NCI-H524 treated with DMSO at 0.1 percent for 48 hours (cell line): ENCODE measurements at regions not wholly inside any gene's neighbourhood (a gene's known extent, or its start where the extent isn't known, plus 50 kb on each side); places are given as distances from the start of the nearest gene placed in this dataset.
"Not testable (repeated sequence)": the region's sequence is repeated elsewhere in the genome, so short reads cannot be mapped to it uniquely, and the experiment has no call there.

Experiments used
- DNase-seq: peaks from one replicate; lab custom pipeline; 2025; lab: John Stamatoyannopoulos, UW

DNA sequence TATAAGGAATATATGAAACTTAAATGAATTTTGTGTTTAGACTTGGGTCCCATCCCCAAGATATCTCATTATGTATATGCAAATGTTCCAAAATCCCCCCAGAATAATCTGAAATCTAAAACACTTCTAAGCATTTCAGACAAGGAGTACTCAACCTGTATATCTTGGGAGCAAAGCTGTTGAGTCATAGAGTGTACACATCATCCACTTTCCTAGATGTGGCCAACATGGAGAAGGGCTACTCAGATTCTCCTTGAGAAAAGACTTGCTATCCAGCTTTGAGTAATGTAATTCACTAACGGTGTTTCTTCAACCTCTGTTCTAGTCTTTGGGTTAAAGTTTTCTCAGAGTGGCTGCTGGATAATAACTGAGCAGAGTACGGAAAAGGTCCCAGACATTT is 215.5 kb upstream of the POU1F1 start:
- no peak for DNase-seq

DNA sequence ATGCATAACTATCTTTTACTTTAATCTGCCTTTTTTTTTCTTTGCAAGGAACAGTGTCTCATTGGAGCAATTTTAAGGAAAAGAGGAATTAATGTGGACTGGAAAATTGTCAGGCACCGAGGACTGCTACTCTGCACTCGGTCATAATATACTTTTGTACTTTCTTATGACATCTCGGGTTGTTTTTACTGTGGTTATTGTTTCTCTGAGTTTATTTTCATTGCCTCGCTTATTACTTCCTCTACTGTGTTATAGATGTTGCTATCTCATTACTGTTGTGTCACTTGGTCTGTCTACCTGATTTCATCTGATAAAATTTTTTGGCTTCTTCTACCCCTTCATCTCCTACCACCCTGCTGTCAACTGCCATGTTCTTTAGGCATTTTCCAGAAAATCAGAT is 213.5 kb upstream of the POU1F1 start:
- DNase-seq, result no peak

DNA sequence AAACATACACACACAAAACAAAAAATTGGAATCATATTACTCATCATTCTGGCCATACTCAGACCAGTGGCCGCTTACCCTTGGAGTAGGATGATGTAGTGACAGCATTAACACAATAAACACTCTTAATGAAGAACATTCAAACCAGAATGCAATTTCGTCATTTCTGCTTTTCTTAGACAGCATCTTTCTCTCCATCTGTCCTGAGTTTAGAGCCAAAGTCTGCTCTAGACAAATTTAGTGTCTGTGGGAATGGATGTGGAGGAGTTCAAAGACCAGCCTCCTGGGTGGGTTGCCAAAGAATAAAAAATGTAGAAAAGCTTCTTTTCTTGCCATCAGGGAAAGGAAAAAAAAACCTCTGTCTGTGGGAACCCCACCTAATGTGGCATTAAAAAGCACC is 212.4 kb upstream of the POU1F1 start:
- no peak for DNase-seq

DNA sequence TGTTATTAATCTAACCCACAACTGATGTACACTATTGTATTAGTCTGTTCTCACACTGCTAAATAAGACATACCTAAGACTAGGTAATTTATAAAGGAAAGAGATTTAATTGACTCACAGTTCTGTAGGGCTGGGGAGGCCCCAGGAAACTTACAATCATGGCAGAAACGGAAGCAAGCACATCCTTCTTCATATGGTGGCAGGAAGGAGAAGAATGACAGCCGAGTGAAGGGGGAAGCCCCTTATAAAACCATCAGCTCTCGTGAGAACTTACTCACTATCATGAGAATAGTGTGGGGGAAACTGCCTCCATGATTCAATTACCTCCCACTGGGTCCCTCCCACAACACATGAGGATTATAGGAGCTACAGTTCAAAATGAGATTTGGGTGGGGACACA is 210.3 kb upstream of the POU1F1 start:
- DNase-seq, result not testable (repeated sequence)

DNA sequence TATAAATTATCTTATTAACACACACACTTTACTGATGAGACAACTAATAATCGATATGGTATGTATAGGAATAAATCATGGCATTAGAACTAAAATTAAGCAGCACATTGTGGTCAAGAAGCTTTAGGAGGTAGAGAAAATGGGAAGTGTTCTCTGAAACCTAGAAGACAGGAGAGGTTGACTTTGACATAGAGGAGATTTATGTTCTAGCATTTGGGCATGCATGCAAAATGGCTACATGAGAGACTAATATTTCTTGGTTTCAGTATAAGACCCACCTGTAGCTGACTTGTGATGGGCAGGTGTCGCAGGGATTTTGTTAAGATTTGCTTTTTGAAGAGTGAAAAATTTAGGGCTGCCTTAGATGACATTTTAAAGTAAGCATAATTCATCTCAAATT is 209.7 kb upstream of the POU1F1 start:
- DNase-seq, result no peak

DNA sequence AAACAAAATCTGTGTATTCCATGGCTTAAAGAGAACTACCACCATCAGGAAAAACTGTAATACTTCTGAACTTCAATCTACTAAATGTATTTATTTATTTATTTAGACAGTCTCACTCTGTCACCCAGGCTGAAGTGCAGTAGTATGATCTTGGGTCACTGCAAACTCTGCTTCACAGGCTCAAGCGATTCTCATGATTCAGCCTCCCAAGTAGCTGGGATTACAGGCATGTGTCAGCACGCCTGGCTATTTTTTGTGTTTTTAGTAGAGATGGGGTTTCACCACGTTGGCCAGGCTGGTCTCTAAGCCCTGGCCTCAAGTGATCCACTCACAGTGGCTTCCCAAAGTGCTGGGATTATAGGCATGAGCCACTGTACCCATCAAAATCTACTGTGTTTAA is 202.3 kb upstream of the POU1F1 start:
- DNase-seq, result no peak

DNA sequence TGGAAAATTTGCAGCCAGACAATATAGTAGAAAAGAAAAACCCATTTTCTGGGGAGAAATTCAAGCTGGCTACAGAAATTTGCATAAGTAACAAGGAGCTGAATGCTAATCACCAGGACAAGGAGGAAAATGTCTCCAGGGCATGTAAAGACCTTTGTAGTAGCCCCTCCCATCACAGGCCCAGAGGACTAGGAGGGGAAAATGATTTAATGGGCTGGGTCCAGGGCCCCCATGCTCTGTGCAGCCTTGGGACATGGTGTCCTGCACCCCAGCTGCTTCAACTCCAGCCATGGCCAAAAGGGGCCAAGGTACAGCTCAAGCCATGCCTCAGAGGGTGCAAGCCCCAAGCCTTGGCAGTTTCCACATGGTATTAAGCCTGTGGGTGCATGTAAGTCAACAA is 197.6 kb upstream of the POU1F1 start:
- no peak for DNase-seq

DNA sequence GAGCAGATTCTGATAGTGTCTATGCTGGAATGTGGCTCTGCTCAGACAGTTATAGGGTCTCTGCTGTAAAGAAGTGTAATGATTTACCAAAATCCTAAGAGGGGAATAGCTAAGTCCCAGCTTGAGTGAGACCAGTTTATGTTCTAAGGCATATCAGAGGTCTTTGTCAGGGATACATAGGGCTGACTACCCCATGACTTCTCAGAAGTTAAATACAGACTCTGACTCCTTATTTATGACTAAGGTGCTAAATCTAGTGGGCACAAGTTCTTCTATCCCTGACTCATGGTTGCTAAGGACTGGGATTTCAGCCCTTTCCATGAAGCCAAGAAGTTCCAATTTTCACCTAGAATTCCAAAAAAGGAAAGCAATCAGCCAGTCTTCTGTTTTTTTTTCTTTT is 192.6 kb upstream of the POU1F1 start:
- DNase-seq, result no peak

DNA sequence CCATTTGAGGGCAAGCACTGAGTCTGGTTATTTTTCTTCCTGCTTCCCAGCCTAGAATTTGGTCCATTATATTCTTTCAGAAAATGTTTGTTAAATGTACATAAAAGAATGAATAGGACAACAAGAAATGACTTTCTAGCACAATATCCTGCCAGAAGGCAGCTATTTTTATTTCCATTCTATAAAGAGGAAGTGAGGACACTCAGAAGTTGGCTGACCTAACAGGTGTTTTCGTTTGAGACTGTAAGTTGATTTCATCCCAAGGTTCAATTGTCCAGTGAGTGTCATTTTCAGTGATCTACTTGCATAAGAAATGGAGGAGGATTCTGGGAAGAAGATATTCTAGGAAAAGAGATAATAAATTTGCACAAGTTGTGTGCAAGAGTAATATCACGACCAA is 191.9 kb upstream of the POU1F1 start:
- DNase-seq, result no peak

DNA sequence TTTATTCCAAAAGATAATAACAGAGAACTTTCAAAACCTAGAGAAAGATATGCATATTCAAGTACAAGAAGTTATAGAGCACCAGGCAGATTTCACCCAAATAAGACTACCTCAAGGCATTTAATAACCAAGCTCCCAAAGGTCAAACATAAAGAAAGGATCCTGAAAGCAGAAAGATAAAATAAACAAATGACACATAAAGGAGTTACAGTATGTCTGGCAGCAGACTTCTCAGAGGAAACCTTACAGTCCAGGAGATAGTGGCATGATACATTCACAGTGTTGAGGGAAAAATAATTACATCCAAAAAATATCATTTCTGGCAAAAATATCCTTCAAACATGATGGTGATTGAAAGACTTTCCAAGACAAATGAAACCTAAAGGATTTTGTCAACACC is 185.8 kb upstream of the POU1F1 start:
- no peak for DNase-seq

DNA sequence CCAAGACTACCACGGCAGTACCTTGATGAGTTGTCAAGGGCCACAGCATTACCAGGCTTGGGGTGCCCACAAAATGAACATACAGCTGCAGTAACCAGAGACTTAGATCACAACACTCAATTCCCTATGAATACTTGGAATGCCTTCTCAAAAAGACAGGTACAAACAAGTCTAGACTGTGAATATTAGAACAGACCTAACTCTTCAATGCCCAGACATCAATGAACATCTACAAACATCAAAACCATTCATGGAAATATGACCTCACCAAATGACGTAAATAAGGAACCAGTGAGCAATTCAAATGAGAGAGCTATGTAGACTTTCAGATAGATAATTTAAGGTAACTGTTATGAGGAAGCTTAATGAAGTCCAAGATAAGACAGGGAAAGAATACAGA is 185.1 kb upstream of the POU1F1 start:
- no peak for DNase-seq

DNA sequence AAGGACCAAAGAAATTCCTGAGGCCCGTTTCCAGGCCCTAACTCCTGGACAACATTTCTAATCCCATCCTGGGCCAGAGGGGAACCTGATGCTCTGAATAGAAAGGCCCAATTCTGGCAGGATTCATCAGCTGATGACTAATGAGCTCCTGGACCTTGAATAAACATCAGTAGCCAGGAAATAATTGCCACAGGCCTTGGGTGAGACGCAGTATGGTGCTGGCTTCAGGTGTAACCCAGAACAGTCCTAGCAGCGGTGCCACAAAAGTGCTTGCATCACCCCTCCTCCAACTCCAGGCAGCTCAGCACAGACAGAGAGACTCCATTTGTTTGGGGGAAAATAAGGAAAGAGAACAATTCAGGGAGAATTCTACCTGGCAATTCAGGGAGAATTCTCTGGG is 184.7 kb upstream of the POU1F1 start:
- DNase-seq, result no peak

DNA sequence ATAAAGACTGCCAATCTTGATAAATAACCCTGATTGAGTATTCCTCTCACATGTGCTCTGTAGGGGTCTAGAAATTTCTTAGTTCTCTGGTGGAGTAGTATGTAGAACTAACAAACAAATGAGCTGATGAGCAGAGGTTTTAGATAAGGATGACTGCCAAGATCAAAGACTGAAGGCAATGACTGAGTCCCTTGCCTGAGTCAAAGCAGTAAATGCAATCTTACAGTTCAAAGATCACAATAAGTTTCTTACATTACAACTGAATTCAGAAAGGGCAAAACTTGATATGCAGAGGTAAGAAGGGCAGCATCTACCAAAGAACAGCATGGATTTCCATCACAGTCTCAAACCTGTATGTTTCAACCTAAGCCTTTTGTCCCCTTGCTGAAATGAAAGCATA is 172.2 kb upstream of the POU1F1 start:
- no peak for DNase-seq

DNA sequence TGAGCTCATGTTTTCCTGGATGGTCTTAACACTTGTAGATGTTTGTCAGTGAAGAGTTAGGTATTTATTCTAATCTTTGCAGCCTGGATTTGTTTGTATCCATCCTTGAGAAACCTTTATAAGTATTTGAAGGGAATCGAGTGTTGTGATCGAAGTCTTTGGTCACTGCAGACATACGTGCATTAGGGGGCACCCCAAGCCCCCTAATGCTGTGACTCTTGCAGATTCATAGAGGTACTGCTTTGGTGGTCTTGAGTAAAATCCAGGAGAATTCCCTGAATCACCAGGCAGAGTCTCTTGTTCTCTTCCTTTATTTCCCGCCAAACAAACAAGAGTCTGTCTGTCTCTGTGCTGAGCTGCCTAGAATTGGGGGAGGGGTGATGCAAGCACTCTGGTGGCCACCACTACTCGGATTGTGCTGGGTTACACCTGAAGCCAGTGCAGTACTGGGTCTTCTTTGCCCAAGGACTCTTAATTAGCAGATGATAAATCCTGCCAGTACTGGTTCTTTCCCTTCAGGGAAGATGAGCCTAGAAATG is 170.5 kb upstream of the POU1F1 start:
- no peak for DNase-seq

DNA sequence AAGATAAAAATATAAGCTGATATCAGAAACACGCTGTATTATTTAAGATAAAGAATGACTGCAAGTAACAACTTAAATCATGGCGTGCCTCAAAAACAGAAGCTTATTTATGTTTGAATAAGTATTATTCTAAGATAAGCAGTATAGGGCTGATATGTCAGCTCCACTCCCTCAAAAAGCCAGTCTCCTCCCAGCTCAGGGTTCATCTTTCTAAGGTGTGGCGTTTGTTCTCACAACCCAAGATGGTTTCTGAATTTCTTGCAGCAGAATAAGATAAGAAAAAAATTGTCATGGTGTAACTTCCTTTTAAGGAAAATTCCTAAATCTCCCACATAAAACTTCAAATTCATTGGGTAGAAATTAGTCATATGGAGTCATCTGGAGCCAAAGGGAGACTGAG is 166.1 kb upstream of the POU1F1 start:
- no peak for DNase-seq

DNA sequence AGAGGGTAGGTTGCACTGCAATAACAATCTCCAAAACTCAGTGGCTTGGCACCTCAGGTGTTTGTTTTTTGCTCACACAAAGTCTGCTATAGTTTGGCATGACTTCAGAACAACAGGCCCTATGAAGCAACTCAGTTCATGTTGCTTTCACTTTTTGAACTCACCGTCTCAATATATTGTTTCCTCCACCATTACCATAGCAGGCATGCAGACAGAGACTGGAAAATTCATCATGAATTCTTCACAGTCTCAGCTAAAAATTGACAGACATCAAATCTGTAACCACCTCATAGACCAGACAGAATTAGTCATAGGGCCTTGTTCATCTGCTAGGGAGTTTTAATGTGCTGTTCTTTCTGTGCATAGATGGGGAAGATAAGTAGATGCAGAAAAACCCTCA is 161.4 kb upstream of the POU1F1 start:
- DNase-seq, result no peak

DNA sequence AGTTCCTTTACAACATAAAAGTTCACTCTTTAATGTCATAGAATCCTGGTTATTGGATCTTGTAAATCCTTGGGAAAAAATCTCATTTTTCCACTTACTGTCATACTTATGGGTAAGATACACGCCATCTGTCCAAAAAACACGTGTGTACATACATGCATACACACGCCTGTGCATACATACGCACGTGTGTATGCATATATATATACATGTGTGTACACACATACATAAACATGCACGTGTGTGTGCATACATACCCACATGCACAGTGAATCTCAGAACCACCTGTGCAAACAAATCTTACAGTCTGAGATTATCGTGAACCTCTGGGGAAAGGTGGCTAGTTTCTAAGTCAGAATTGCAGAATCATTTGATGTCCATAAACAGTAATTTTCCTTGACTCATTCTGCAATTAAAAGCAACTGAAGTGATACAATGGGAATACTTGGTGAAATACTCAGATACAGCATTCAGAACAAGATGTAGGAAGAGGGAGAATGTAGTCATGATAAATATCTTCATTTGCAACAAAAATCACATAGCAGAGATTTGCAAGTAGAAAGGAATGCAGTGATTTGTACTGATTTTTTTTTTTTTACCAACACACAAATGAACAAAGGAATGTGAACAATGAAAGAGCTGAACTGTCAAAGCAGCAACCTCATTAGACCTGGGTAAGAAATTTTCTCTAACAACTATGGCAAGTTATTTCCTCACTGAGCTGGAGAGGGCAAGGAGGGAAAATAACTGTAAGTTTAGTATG is 160.6 kb upstream of the POU1F1 start:
- DNase-seq, result no peak

DNA sequence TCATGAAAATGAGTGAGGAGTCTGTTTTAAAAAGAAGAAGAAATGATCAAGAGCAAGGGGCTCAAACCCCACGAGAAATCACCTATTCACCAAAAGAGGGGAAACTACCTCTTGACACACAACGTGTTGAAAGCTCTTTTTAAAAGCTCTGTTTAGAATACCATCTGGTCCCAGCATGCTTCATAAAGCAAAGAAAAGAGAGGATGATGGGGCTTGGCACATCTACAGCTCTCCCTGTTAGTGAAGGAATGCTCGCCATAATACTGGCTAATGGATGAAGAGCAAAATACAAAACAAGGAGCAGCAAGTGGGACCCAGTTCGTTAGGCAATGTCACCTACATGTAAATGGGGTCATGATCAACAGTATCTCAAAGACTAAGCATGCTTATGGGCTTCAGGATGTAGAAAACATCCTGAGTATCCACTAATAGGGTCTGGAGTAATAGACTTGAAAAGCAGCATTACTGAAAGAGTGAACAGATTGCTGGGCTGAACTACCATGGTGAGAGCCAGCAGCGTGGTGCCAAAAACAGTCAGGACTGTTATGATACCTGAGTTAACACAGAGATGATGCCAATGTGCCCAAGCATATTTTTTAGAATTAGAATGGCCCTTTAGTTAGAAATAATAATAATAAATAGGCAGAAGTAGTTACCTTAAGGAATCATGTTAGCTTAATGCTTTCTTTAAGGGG is 159.7 kb upstream of the POU1F1 start:
- DNase-seq, result no peak

DNA sequence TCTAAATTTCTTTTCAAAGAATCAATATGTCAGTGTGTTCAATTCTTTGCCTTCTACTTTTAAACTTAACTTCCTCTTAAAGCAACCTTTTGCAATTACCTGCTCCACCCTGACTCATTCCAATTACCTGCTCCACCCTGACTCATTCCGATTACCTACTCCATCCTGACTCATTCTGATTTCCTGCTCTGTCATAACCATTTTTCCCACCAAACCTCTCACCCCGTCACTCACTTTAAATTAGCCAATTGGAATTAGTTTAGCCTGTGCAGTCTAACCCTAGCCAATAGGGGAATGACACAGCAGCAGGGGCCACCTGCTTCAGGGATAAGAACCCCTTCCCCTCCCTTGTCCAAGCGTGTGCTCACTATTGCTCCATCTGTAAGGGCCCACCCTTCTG is 157.1 kb upstream of the POU1F1 start:
- DNase-seq, result not testable (repeated sequence)

DNA sequence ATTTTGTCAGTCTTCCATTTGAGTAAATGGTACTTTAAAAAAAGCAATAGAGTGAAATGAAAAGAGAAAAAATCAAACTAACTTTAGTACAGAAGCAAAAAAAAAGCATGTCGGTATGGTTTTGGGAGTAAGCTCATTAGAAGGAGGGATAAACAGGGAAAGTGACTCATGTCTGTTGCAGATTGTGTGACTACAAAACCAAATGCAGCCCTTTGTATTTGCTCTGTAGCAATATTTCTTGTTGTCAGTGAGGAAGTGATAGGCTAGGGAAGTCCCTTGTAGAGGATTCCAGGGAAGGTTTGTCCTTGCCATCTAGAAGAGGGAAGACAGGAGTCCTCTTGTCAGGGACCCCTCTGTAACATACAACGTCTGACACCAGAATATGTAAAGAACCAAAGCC is 150.5 kb upstream of the POU1F1 start:
- DNase-seq, result no peak

DNA sequence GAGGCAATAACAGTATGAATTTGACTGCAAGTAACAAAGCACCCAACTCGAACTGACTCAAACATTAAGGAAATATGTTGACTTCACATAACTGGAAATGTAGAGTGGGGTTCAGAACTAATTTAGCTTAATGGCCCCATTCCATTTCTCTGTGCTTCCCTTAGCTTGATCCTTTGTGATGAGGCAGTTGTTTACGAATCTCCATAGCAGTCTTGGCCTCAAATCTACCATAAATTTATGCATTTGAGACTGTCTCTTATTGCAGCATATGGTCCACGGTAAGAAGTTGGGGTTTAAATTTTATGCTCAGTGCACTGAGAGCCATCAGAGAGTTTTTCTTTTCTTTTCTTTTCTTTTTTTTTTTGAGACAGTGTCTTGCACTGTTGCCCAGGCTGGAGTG is 148.7 kb upstream of the POU1F1 start:
- DNase-seq, result no peak

DNA sequence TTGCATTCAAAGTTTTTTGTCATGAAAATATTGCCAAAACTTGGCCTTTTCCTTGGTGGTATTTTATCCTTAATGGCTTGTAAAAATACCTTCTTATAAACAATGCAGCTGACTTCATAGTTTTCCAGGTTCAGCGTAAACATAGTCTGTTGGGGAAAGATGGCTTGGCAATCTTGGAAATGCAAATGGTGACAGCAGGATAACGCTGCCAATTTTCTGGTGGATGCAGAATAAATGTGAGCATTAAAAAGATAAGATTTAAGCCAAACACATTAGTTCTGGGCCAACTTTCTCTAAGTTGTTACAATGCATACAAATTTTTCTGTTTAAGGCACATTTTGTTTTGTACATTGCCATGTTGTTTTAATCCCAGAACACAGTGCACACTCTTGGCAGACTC is 147.0 kb upstream of the POU1F1 start:
- DNase-seq, result no peak

DNA sequence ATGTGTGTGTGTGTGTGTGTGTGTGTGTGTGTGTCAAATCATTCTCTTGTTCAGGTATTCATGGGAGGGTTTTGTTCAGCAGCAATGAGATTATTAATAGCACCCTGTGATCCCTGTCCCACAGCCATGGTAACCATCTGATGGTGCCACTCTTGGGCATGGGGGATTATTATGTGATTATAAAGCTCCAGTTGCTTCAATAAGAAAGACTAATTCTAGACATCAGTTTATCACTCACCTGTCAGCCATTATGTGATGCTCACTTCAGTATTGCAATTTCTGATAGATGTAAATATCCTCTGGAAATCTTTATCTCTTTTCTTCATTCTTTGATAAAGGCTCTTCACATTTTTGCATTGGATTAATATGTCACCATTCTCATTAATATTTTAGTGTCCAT is 145.9 kb upstream of the POU1F1 start:
- DNase-seq, result no peak

DNA sequence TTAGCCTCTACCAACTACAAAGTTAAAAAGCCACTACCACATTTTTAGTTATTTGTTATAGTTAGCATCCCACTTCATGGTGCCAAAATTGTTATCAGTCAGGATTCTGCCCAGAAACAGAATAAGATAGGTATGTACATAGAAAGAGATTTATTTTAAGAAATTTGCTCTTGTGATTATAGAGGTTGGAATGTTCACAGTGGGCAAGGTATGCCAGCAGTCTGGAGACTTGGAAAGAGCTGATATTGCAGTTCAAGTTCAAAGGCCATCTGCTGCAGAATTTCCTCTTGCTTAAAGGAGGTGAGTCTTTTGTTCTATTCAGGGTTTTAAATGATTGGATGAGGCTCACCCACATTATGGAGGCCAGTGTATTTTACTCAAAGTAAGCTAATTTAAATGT is 143.8 kb upstream of the POU1F1 start:
- DNase-seq, result no peak
